H1 (cell line): ENCODE measurements at regions not wholly inside any gene's neighbourhood (a gene's known extent, or its start where the extent isn't known, plus 50 kb on each side); places are given as distances from the start of the nearest gene placed in this dataset.

ENCODE experiments used
- CTCF ChIA-PET: fragments of 300-600 bp; sonication (Branson Sonifier 250); formaldehyde crosslinking; loops from one replicate; lab custom pipeline; 2021; ENCODE audit not compliant: partially characterized antibody; lab: Charles Lee
- POLR2A ChIA-PET: fragments of 300-600 bp; sonication (Branson Sonifier 250); formaldehyde crosslinking; loops from one replicate; lab custom pipeline; 2021; ENCODE audit warnings: inconsistent platforms; ENCODE audit not compliant: partially characterized antibody; lab: Charles Lee
- DNase-seq, 2 experiments: peaks; one replicate each; pipeline versions ENCODE4 v3.0.0 to v3.0.0-alpha.2; 2010 to 2022; ENCODE audit warnings: low spot score in 2 of 2, low read depth in 1 of 2, mixed read lengths in 1 of 2
- FAIRE-seq: peaks from 2 replicates; lab custom pipeline; 2011; peaks lifted over from hg19 to GRCh38; lab: Jason Lieb, UNC
- H2AFZ ChIP-seq: 2 replicates; pipeline ENCODE4 v1.8.1; 2012; ENCODE audit warnings: low read length, inconsistent platforms
- H2AK5ac ChIP-seq: 2 replicates; pipeline ENCODE4 v1.6.1; 2013; ENCODE audit warnings: low read depth, low read length
- H2BK120ac ChIP-seq: replicated peaks from 2 replicates; pipeline ENCODE3; 2013; ENCODE audit warnings: low read depth, low read length, inconsistent platforms
- H2BK12ac ChIP-seq: 2 replicates; pipeline ENCODE4 v1.6.1; 2013; ENCODE audit warnings: low read depth, low read length
- H2BK15ac ChIP-seq: 2 replicates; pipeline ENCODE4 v1.6.1; 2013; ENCODE audit warnings: low read length
- H2BK20ac ChIP-seq: 2 replicates; pipeline ENCODE4 v1.6.1; 2013; ENCODE audit warnings: low read length
- H2BK5ac ChIP-seq: 2 replicates; pipeline ENCODE4 v1.6.1; 2013; ENCODE audit warnings: low read depth, low read length
- H3K14ac ChIP-seq: 2 replicates; pipeline ENCODE4 v1.6.1; 2013; ENCODE audit warnings: inconsistent platforms; ENCODE audit not compliant: insufficient read length
- H3K18ac ChIP-seq: 2 replicates; pipeline ENCODE4 v1.6.1; 2013; ENCODE audit warnings: low read length; ENCODE audit errors: extremely low read depth
- H3K23ac ChIP-seq: 2 replicates; pipeline ENCODE4 v1.6.1; 2013; ENCODE audit warnings: inconsistent platforms; ENCODE audit not compliant: insufficient read length
- H3K23me2 ChIP-seq: 2 replicates; pipeline ENCODE4 v1.6.1; 2013; ENCODE audit warnings: low read depth, low read length
- H3K27ac ChIP-seq: 2 replicates; pipeline ENCODE4 v1.6.1; 2011; ENCODE audit warnings: low read depth, low read length, inconsistent platforms
- H3K27me3 ChIP-seq, 4 experiments: replicated peaks in 1 of 4; 1 replicate in 1 of 4; 2 replicates in 3 of 4; pipeline versions ENCODE4 v1.6.1 to v1.8.1; 2011 to 2013; ENCODE audit warnings: low read length in 3 of 4, mild to moderate bottlenecking in 3 of 4, inconsistent platforms in 2 of 4, mixed read lengths in 2 of 4, moderate library complexity in 1 of 4; ENCODE audit not compliant: control insufficient read depth in 3 of 4, insufficient read depth in 3 of 4; ENCODE audit errors: extremely low read depth in 1 of 4
- H3K36me3 ChIP-seq, 4 experiments: 2 replicates each; pipeline versions ENCODE4 v1.6.1 to v1.8.1; 2011 to 2013; ENCODE audit warnings: mild to moderate bottlenecking in 4 of 4, low read length in 3 of 4, moderate library complexity in 2 of 4, control low read depth in 1 of 4, inconsistent platforms in 1 of 4; ENCODE audit not compliant: insufficient read depth in 4 of 4, control insufficient read depth in 2 of 4
- H3K4ac ChIP-seq: replicated peaks from 2 replicates; pipeline ENCODE3; 2013; ENCODE audit warnings: low read length, low read depth, mixed read lengths, inconsistent platforms; ENCODE audit not compliant: insufficient read length
- H3K4me1 ChIP-seq, 4 experiments: replicated peaks in 1 of 4; 1 replicate in 1 of 4; 2 replicates in 3 of 4; pipeline versions ENCODE4 v1.6.1 to v1.8.1; 2011 to 2013; ENCODE audit warnings: low read length in 3 of 4, inconsistent platforms in 2 of 4, mixed read lengths in 1 of 4; ENCODE audit not compliant: insufficient read depth in 4 of 4, control insufficient read depth in 3 of 4
- H3K4me2 ChIP-seq, 2 experiments: 2 replicates each; pipeline versions ENCODE4 v1.6.1 to v1.8.1; 2011 to 2013; ENCODE audit warnings: low read depth in 2 of 2, low read length in 2 of 2, control low read depth in 1 of 2, inconsistent platforms in 1 of 2, mild to moderate bottlenecking in 1 of 2; ENCODE audit not compliant: insufficient read depth in 1 of 2
- H3K4me3 ChIP-seq, 4 experiments: fragments of 200-600, 300-600 bp in 1 of 4; sonication (generic), shearing (Covaris generic), sonication (Bioruptor Twin) in 1 of 4; 2 replicates each; pipeline versions ENCODE4 v1.5.1 to v1.8.1; 2011 to 2016; ENCODE audit warnings: low read length in 4 of 4, low read depth in 3 of 4, control low read depth in 2 of 4, inconsistent platforms in 2 of 4, mild to moderate bottlenecking in 2 of 4, mixed read lengths in 1 of 4, moderate library complexity in 1 of 4; ENCODE audit not compliant: insufficient read depth in 2 of 4; ENCODE audit errors: extremely low read depth in 1 of 4
- H3K56ac ChIP-seq: replicated peaks from 2 replicates; pipeline ENCODE3; 2013; ENCODE audit warnings: low read depth, mild to moderate bottlenecking, mixed read lengths, low read length, inconsistent platforms; ENCODE audit not compliant: insufficient read length
- H3K79me1 ChIP-seq: 2 replicates; pipeline ENCODE4 v1.6.1; 2013; ENCODE audit warnings: low read depth, low read length, control low read depth
- H3K79me2 ChIP-seq, 2 experiments: 2 replicates each; pipeline versions ENCODE4 v1.6.1 to v1.8.1; 2012 to 2013; ENCODE audit warnings: low read length in 2 of 2, mild to moderate bottlenecking in 2 of 2, inconsistent platforms in 1 of 2; ENCODE audit not compliant: insufficient read depth in 2 of 2, control insufficient read depth in 1 of 2
- H3K9ac ChIP-seq, 4 experiments: replicated peaks in 1 of 4; 1 replicate in 1 of 4; 2 replicates in 3 of 4; pipeline versions ENCODE4 v1.6.1 to v1.8.1; 2011 to 2013; ENCODE audit warnings: low read depth in 3 of 4, low read length in 3 of 4, control low read depth in 2 of 4, mild to moderate bottlenecking in 2 of 4, moderate library complexity in 2 of 4, inconsistent platforms in 1 of 4; ENCODE audit errors: extremely low read depth in 1 of 4
- H3K9me3 ChIP-seq, 2 experiments: 2 replicates each; pipeline versions ENCODE4 v1.6.1 to v1.8.1; 2012 to 2013; ENCODE audit warnings: mild to moderate bottlenecking in 2 of 2, moderate library complexity in 2 of 2, control low read depth in 1 of 2, inconsistent platforms in 1 of 2, low read depth in 1 of 2, low read length in 1 of 2, mixed read lengths in 1 of 2; ENCODE audit not compliant: insufficient read depth in 2 of 2
- H4K20me1 ChIP-seq, 2 experiments: replicated peaks in 1 of 2; 2 replicates each; pipeline versions ENCODE3 to v1.8.1; 2011 to 2013; ENCODE audit warnings: inconsistent platforms in 2 of 2, low read length in 2 of 2, mild to moderate bottlenecking in 1 of 2; ENCODE audit not compliant: insufficient read depth in 2 of 2, control insufficient read depth in 1 of 2
- H4K5ac ChIP-seq: 2 replicates; pipeline ENCODE4 v1.6.1; 2013; ENCODE audit warnings: low read length, low read depth, mixed read lengths, inconsistent platforms; ENCODE audit not compliant: insufficient read length
- H4K8ac ChIP-seq: 2 replicates; pipeline ENCODE4 v1.8.0; 2013; ENCODE audit warnings: mild to moderate bottlenecking, moderate library complexity, low read length, inconsistent platforms; ENCODE audit not compliant: insufficient read depth; ENCODE audit errors: extremely low read depth
- H4K91ac ChIP-seq: replicated peaks from 2 replicates; pipeline ENCODE3; 2013; ENCODE audit warnings: low read length, mixed read lengths, inconsistent platforms; ENCODE audit not compliant: insufficient read length
- ATF2 ChIP-seq: IDR thresholded peaks from 2 replicates; pipeline ENCODE4 v1.6.1; 2012; ENCODE audit warnings: low read length, inconsistent platforms
- BACH1 ChIP-seq: IDR thresholded peaks from 2 replicates; pipeline ENCODE4 v1.6.1; 2012; ENCODE audit warnings: low read length, improper control_type of control experiment
- BRCA1 ChIP-seq: IDR thresholded peaks from 2 replicates; pipeline ENCODE4 v1.6.1; 2012; ENCODE audit warnings: low read depth, low read length, improper control_type of control experiment
- CBX5 ChIP-seq: fragments of 300-800, 300-1000 bp; sonication (generic); IDR thresholded peaks from 2 replicates; pipeline ENCODE4 v1.7.1; 2016; ENCODE audit warnings: antibody characterized with exemption, low read length, low read depth
- GTF2F1 ChIP-seq: IDR thresholded peaks from 2 replicates; pipeline ENCODE4 v1.6.1; 2012; ENCODE audit warnings: low read depth, low read length, improper control_type of control experiment, borderline replicate concordance
- JUN ChIP-seq: IDR thresholded peaks from 2 replicates; pipeline ENCODE4 v1.6.1; 2011; ENCODE audit warnings: low read depth, mild to moderate bottlenecking, improper control_type of control experiment, low read length
- SP2 ChIP-seq: IDR thresholded peaks from 2 replicates; pipeline ENCODE4 v1.6.1; 2012; ENCODE audit warnings: mild to moderate bottlenecking, low read length, inconsistent platforms
- SRF ChIP-seq: IDR thresholded peaks from 2 replicates; pipeline ENCODE4 v1.6.1; 2011; ENCODE audit warnings: mild to moderate bottlenecking, low read depth, low read length, moderate library complexity
- TBP ChIP-seq: IDR thresholded peaks from 2 replicates; pipeline ENCODE4 v1.6.1; 2011; ENCODE audit warnings: low read depth, low read length, improper control_type of control experiment
- TF ChIP-seq, protein P1 (sequence below): IDR thresholded peaks from 2 replicates; pipeline ENCODE4 v1.6.1; 2011; ENCODE audit warnings: low read depth, mild to moderate bottlenecking, low read length; ENCODE audit not compliant: insufficient read depth
- TF ChIP-seq, protein P2 (sequence below), 3 experiments: IDR thresholded peaks; 1 replicate in 2 of 3; 2 replicates in 1 of 3; pipeline versions ENCODE4 v1.5.1 to v1.6.1; 2011; ENCODE audit warnings: low read length in 3 of 3, mild to moderate bottlenecking in 3 of 3, inconsistent platforms in 2 of 3, low read depth in 1 of 3, moderate library complexity in 1 of 3; ENCODE audit not compliant: insufficient read depth in 1 of 3; ENCODE audit errors: control extremely low read depth in 1 of 3

- H2BK120ac ChIP-seq = no peak overlapping the region
These were observed 699.0 kb upstream of the MIR17HG start for GRCh38 chr13:90648497-90648896.

More at GRCh38 chr13:90648497-90648896, 699.0 kb upstream of the MIR17HG start:
- no peak overlapping the region for H3K27ac ChIP-seq
- POLR2A ChIA-PET = no interaction called here
- no peak overlapping the region for H3K23ac ChIP-seq
- no peaks in the 10 kb centered on the region for H3K23me2 ChIP-seq
- H3K4ac ChIP-seq = no peak overlapping the region
- no peak overlapping the region for H3K14ac ChIP-seq
- no peak overlapping the region for H2BK12ac ChIP-seq
- no peaks in the 10 kb centered on the region for H3K4me1 ChIP-seq
- H4K5ac ChIP-seq = no peak overlapping the region
- H3K18ac ChIP-seq = no peak overlapping the region
- no peak overlapping the region for H2AFZ ChIP-seq
- H3K9ac ChIP-seq = no peak overlapping the region
- DNase-seq = no peak
- H4K91ac ChIP-seq = no peak overlapping the region
- no peaks in the 10 kb centered on the region for H3K79me1 ChIP-seq
- no peak for FAIRE-seq
- H3K4me3 ChIP-seq = no peak overlapping the region
- H3K4me2 ChIP-seq = no peak overlapping the region
- peaks cover 26 to 31% of the 10 kb centered on the region in 2 experiments for H3K9me3 ChIP-seq
- H2BK20ac ChIP-seq = no peak overlapping the region
- no peaks in the 10 kb centered on the region for H4K20me1 ChIP-seq
- H2BK5ac ChIP-seq = no peak overlapping the region
- H3K56ac ChIP-seq = no peak overlapping the region
- no peak overlapping the region for H4K8ac ChIP-seq
- CTCF ChIA-PET = no interaction called here
- no peak overlapping the region for H2AK5ac ChIP-seq
- TF ChIP-seq SRF (no peak), GTF2F1 (no peak), BACH1 (no peak), JUN (no peak), ATF2 (no peak), CBX5 (no peak), TBP (no peak), SP2 (no peak), BRCA1 (no peak)
- TF ChIP-seq, protein P1, sequence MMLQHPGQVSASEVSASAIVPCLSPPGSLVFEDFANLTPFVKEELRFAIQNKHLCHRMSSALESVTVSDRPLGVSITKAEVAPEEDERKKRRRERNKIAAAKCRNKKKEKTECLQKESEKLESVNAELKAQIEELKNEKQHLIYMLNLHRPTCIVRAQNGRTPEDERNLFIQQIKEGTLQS = no peak
- TF ChIP-seq, protein P2, sequence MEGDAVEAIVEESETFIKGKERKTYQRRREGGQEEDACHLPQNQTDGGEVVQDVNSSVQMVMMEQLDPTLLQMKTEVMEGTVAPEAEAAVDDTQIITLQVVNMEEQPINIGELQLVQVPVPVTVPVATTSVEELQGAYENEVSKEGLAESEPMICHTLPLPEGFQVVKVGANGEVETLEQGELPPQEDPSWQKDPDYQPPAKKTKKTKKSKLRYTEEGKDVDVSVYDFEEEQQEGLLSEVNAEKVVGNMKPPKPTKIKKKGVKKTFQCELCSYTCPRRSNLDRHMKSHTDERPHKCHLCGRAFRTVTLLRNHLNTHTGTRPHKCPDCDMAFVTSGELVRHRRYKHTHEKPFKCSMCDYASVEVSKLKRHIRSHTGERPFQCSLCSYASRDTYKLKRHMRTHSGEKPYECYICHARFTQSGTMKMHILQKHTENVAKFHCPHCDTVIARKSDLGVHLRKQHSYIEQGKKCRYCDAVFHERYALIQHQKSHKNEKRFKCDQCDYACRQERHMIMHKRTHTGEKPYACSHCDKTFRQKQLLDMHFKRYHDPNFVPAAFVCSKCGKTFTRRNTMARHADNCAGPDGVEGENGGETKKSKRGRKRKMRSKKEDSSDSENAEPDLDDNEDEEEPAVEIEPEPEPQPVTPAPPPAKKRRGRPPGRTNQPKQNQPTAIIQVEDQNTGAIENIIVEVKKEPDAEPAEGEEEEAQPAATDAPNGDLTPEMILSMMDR (IDR thresholded peaks at IDR 0.05; ENCODE audit: control extremely low read depth in 1 of 3, insufficient read depth in 1 of 3, low read depth in 1 of 3, low read length in 3 of 3) = no peak
- peaks cover 0 to 5% (median 0%) of the 10 kb centered on the region in 4 experiments; a peak in 2 of 8 replicates for H3K36me3 ChIP-seq
- no peaks in the 10 kb centered on the region for H3K79me2 ChIP-seq
- no peaks in the 10 kb centered on the region for H3K27me3 ChIP-seq
- no peak overlapping the region for H2BK15ac ChIP-seq
